ENCODE measurements at regions not wholly inside any gene's neighbourhood (a gene's known extent, or its start where the extent isn't known, plus 50 kb on each side); places are given as distances from the start of the nearest gene placed in this dataset.

DNA sequence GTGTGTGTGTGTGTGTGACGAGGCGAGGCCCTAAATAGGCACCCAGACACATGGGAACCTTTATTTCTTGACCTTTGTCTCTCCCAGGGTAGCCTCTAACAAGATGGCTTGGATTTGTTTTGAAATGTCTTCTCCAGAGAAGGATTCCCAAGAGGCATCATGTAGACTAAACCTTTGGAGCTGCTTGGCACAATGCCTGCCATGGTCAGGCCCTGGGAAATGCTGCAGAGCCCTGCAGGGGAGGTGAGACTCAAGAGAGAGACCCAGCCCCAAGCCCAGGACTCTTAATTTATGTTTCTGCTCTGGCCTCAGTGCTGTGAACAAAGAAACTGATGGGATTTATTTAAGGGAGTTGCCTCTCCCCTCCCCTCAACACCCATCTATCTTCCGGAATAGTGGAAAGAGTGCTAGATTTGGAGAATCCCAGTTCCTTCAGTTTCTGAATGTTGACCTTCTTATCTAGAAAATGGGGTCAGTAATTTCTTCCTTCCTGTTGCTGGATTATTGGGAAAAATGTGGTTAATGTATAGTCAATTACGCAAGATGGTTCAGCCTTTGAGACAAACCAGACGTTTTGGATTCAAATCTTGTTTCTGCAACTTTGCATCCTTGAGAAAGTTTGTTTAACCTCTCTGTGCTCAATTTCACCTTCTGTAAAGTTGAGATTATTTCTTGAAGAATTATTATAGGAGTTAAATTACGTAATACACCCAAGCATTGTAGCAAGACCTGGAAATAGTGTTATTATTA, 434.8 kb downstream of the MAFB start:
- DNase-seq (ENCODE audit: low spot score) = no peak

More for the DNA sequence above, 434.8 kb downstream of the MAFB start:
- TF ChIP-seq EZH2 (IDR thresholded peaks at IDR 0.05; ENCODE audit: low read depth, unreplicated experiment) (no peak), POLR2AphosphoS5 (IDR thresholded peaks at IDR 0.05; ENCODE audit: low read depth) (no peak), STAT1 (IDR thresholded peaks at IDR 0.05; ENCODE audit: unreplicated experiment) (no peak), EZH2phosphoT487 (IDR thresholded peaks at IDR 0.05; ENCODE audit: unreplicated experiment) (no peak), ZNF331 (CRISPR knock-in tag; IDR thresholded peaks at IDR 0.05; ENCODE audit: low read depth) (no peak), ZNF114 (CRISPR knock-in tag; IDR thresholded peaks at IDR 0.05) (no peak), ETS1 (IDR thresholded peaks at IDR 0.05) (no peak), JUNB (IDR thresholded peaks at IDR 0.05; ENCODE audit: unreplicated experiment) (no peak), NANOG (IDR thresholded peaks at IDR 0.05; ENCODE audit: borderline replicate concordance) (no peak), CREB1 (CRISPR knock-in tag; IDR thresholded peaks at IDR 0.05; ENCODE audit: low read depth) (no peak), REST (IDR thresholded peaks at IDR 0.05; ENCODE audit: unreplicated experiment) (no peak)
- TF ChIP-seq, protein P1, sequence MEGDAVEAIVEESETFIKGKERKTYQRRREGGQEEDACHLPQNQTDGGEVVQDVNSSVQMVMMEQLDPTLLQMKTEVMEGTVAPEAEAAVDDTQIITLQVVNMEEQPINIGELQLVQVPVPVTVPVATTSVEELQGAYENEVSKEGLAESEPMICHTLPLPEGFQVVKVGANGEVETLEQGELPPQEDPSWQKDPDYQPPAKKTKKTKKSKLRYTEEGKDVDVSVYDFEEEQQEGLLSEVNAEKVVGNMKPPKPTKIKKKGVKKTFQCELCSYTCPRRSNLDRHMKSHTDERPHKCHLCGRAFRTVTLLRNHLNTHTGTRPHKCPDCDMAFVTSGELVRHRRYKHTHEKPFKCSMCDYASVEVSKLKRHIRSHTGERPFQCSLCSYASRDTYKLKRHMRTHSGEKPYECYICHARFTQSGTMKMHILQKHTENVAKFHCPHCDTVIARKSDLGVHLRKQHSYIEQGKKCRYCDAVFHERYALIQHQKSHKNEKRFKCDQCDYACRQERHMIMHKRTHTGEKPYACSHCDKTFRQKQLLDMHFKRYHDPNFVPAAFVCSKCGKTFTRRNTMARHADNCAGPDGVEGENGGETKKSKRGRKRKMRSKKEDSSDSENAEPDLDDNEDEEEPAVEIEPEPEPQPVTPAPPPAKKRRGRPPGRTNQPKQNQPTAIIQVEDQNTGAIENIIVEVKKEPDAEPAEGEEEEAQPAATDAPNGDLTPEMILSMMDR (conservative IDR thresholded peaks at IDR 0.05; ENCODE audit: low read depth in 2 of 2) = no peak
- TF ChIP-seq, protein P2, sequence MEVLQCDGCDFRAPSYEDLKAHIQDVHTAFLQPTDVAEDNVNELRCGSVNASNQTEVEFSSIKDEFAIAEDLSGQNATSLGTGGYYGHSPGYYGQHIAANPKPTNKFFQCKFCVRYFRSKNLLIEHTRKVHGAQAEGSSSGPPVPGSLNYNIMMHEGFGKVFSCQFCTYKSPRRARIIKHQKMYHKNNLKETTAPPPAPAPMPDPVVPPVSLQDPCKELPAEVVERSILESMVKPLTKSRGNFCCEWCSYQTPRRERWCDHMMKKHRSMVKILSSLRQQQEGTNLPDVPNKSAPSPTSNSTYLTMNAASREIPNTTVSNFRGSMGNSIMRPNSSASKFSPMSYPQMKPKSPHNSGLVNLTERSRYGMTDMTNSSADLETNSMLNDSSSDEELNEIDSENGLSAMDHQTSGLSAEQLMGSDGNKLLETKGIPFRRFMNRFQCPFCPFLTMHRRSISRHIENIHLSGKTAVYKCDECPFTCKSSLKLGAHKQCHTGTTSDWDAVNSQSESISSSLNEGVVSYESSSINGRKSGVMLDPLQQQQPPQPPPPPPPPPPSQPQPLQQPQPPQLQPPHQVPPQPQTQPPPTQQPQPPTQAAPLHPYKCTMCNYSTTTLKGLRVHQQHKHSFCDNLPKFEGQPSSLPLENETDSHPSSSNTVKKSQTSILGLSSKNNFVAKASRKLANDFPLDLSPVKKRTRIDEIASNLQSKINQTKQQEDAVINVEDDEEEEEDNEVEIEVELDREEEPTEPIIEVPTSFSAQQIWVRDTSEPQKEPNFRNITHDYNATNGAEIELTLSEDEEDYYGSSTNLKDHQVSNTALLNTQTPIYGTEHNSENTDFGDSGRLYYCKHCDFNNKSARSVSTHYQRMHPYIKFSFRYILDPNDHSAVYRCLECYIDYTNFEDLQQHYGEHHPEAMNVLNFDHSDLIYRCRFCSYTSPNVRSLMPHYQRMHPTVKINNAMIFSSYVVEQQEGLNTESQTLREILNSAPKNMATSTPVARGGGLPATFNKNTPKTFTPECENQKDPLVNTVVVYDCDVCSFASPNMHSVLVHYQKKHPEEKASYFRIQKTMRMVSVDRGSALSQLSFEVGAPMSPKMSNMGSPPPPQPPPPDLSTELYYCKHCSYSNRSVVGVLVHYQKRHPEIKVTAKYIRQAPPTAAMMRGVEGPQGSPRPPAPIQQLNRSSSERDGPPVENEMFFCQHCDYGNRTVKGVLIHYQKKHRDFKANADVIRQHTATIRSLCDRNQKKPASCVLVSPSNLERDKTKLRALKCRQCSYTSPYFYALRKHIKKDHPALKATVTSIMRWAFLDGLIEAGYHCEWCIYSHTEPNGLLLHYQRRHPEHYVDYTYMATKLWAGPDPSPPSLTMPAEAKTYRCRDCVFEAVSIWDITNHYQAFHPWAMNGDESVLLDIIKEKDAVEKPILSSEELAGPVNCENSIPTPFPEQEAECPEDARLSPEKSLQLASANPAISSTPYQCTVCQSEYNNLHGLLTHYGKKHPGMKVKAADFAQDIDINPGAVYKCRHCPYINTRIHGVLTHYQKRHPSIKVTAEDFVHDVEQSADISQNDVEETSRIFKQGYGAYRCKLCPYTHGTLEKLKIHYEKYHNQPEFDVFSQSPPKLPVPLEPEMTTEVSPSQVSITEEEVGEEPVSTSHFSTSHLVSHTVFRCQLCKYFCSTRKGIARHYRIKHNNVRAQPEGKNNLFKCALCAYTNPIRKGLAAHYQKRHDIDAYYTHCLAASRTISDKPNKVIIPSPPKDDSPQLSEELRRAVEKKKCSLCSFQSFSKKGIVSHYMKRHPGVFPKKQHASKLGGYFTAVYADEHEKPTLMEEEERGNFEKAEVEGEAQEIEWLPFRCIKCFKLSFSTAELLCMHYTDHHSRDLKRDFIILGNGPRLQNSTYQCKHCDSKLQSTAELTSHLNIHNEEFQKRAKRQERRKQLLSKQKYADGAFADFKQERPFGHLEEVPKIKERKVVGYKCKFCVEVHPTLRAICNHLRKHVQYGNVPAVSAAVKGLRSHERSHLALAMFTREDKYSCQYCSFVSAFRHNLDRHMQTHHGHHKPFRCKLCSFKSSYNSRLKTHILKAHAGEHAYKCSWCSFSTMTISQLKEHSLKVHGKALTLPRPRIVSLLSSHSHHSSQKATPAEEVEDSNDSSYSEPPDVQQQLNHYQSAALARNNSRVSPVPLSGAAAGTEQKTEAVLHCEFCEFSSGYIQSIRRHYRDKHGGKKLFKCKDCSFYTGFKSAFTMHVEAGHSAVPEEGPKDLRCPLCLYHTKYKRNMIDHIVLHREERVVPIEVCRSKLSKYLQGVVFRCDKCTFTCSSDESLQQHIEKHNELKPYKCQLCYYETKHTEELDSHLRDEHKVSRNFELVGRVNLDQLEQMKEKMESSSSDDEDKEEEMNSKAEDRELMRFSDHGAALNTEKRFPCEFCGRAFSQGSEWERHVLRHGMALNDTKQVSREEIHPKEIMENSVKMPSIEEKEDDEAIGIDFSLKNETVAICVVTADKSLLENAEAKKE (CRISPR knock-in tag; IDR thresholded peaks at IDR 0.05) = no peak
- no peaks in the 10 kb centered on the region for H3K4me1 ChIP-seq (ENCODE audit: insufficient read depth)
- no peaks in the 10 kb centered on the region for H3F3A ChIP-seq (replicated peaks; ENCODE audit: low read depth)
- no peak overlapping the region for H3K27ac ChIP-seq (ENCODE audit: low read depth)
- H3K4me2 ChIP-seq = no peak overlapping the region
- H3K9me3 Mint-ChIP-seq = peaks cover 7% of the 10 kb centered on the region; the same call in 2 of the 3 replicates
- ATAC-seq = no peak
- no peaks in the 10 kb centered on the region; the same call in 2 of the 3 replicates for H3K4me1 Mint-ChIP-seq
- no peak overlapping the region for H3K4me3 Mint-ChIP-seq
- H4K20me1 ChIP-seq (replicated peaks; ENCODE audit: insufficient read depth) = no peaks in the 10 kb centered on the region
- H3K4me3 ChIP-seq = no peak overlapping the region
- no peaks in the 10 kb centered on the region for H3K79me2 ChIP-seq (replicated peaks; ENCODE audit: insufficient read depth)
- no peak overlapping the region for H3K27ac Mint-ChIP-seq
- H3K27me3 ChIP-seq (ENCODE audit: insufficient read depth) = no peaks in the 10 kb centered on the region
- H3K9me2 ChIP-seq (ENCODE audit: insufficient read depth) = no peaks in the 10 kb centered on the region
- H3K36me3 ChIP-seq (ENCODE audit: insufficient read depth) = no peaks in the 10 kb centered on the region
- peaks cover 17% of the 10 kb centered on the region for H3K36me3 Mint-ChIP-seq (ENCODE audit: low read depth)
- H3K27me3 Mint-ChIP-seq (ENCODE audit: insufficient read depth, low read depth, poor library complexity) = peaks cover 1% of the 10 kb centered on the region
- H2AFZ ChIP-seq = no peak overlapping the region
